GM12878 (cell line): ENCODE measurements at regions not wholly inside any gene's neighbourhood (a gene's known extent, or its start where the extent isn't known, plus 50 kb on each side); places are given as distances from the start of the nearest gene placed in this dataset.

ENCODE experiments used
- CTCF ChIP-seq, 3 experiments: IDR thresholded peaks in 2 of 3; conservative IDR thresholded peaks in 1 of 3; 2 replicates each; pipeline ENCODE4 v1.5.1; 2011; ENCODE audit warnings: low read depth in 3 of 3, low read length in 3 of 3, mild to moderate bottlenecking in 3 of 3, control low read depth in 2 of 3, moderate library complexity in 2 of 3, inconsistent platforms in 1 of 3, mixed read lengths in 1 of 3; ENCODE audit not compliant: control insufficient read depth in 2 of 3, insufficient read depth in 1 of 3; ENCODE audit errors: extremely low read depth in 1 of 3
- EP300 ChIP-seq, 2 experiments: fragments of 150-350 bp in 1 of 2; IDR thresholded peaks; 2 replicates each; pipeline ENCODE4 v1.6.1; 2011 to 2012; ENCODE audit warnings: low read depth in 2 of 2, low read length in 2 of 2, borderline replicate concordance in 1 of 2, improper control_type of control experiment in 1 of 2, inconsistent platforms in 1 of 2; ENCODE audit not compliant: control insufficient read depth in 1 of 2
- FOS ChIP-seq: IDR thresholded peaks from 3 replicates; pipeline ENCODE4 v1.6.1; 2011; ENCODE audit warnings: borderline replicate concordance; ENCODE audit not compliant: insufficient read length; ENCODE audit errors: extremely low read depth
- POLR2AphosphoS2 ChIP-seq: IDR thresholded peaks from 2 replicates; pipeline ENCODE4 v1.6.1; 2011; ENCODE audit warnings: low read depth, mild to moderate bottlenecking, low read length, improper control_type of control experiment, moderate library complexity
- RAD21 ChIP-seq: IDR thresholded peaks from 2 replicates; pipeline ENCODE4 v1.6.1; 2011; ENCODE audit warnings: mild to moderate bottlenecking, low read depth, low read length, moderate library complexity; ENCODE audit not compliant: insufficient read depth

- TF ChIP-seq EP300 (IDR thresholded peaks at IDR 0.05; ENCODE audit: borderline replicate concordance in 1 of 2, control insufficient read depth in 1 of 2, low read depth in 2 of 2, low read length in 2 of 2), result no peak
- no peak for TF ChIP-seq RAD21
- no peak for TF ChIP-seq POLR2AphosphoS2
- TF ChIP-seq CTCF (IDR thresholded peaks at IDR 0.05 in 2 of 3, conservative IDR thresholded peaks at IDR 0.05 in 1 of 3; ENCODE audit: control insufficient read depth in 2 of 3, extremely low read depth in 1 of 3, insufficient read depth in 1 of 3, low read depth in 3 of 3, low read length in 3 of 3), result no peak
- TF ChIP-seq FOS, result no peak
Measured at GRCh38 chr5:44440186-44440585, 51.0 kb upstream of the FGF10 start.
